ENCODE measurements at regions not wholly inside any gene's neighbourhood (a gene's known extent, or its start where the extent isn't known, plus 50 kb on each side); places are given as distances from the start of the nearest gene placed in this dataset.
A peak's percentile ranks its signal among the peaks of the same experiment; 100 is the strongest.

- no peak for TF ChIP-seq REST (IDR thresholded peaks at IDR 0.05; ENCODE audit: insufficient read depth in 1 of 2, low read depth in 2 of 2, low read length in 2 of 2)
- TF ChIP-seq FOXP2 (optimal IDR thresholded peaks at IDR 0.05; ENCODE audit: borderline replicate concordance, extremely low read depth, extremely low read length, insufficient read depth): peak; percentile 59
These were observed 671.2 kb downstream of the COL12A1 start for GRCh38 chr6:74534465-74535211.

DNA sequence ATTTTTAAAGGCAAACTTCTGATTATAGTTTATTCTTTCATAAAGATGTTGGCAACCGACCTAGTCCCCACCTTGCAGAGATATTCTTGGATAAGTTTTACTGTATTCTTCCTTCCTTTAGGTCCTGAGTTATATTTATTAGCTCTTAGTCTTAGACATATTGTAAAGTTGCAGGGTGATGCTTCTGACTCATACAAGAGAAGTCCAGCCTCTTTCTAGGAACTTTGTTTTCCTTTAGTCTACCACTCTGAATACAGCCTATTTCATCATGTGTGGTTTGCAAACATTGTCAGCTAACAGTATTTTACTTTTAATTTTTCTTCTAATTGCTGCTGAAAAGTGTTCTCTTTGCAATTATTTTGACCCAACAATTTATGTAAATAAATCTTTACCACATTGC lies 686.7 kb downstream of the COL12A1 start:
- no peak for TF ChIP-seq POLR2AphosphoS5 (IDR thresholded peaks at IDR 0.05; ENCODE audit: low read depth, low read length)
- TF ChIP-seq SIN3A (IDR thresholded peaks at IDR 0.05; ENCODE audit: borderline replicate concordance, insufficient read depth, low read length): no peak
- no peak for TF ChIP-seq FOXP2 (optimal IDR thresholded peaks at IDR 0.05; ENCODE audit: borderline replicate concordance, extremely low read depth, extremely low read length, insufficient read depth)

- TF ChIP-seq SIN3A (IDR thresholded peaks at IDR 0.05; ENCODE audit: borderline replicate concordance, insufficient read depth, low read length): no peak
- no peak for TF ChIP-seq FOXP2 (optimal IDR thresholded peaks at IDR 0.05; ENCODE audit: borderline replicate concordance, extremely low read depth, extremely low read length, insufficient read depth)
These were observed 687.8 kb downstream of the COL12A1 start for GRCh38 chr6:74518035-74518434.

DNA sequence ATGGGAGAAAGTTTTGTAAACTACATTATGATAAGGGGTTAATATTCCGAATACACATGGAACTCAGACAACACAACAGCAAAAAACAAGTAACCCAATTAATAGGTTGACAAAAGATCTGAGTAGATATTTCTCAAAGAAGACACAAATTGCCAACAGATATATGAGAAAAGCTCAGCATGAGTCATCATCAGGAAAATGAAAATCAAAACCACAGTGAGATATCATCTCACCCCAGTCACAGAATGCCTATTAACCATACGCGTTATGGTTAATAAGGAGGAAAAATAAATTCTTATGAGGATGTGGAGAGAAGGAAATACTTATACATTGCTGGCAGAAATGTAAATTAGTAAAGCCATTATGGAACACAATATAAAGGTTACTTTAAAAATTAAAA lies 695.0 kb downstream of the COL12A1 start:
- no peak for TF ChIP-seq POLR2AphosphoS5 (IDR thresholded peaks at IDR 0.05; ENCODE audit: low read depth, low read length)
- no peak for TF ChIP-seq FOXP2 (optimal IDR thresholded peaks at IDR 0.05; ENCODE audit: borderline replicate concordance, extremely low read depth, extremely low read length, insufficient read depth)
- no peak for TF ChIP-seq REST (IDR thresholded peaks at IDR 0.05; ENCODE audit: insufficient read depth in 1 of 2, low read depth in 2 of 2, low read length in 2 of 2)
- no peak for TF ChIP-seq SIN3A (IDR thresholded peaks at IDR 0.05; ENCODE audit: borderline replicate concordance, insufficient read depth, low read length)
- no peak for TF ChIP-seq TAF1 (IDR thresholded peaks at IDR 0.05; ENCODE audit: borderline replicate concordance, insufficient read depth, low read length)

- TF ChIP-seq FOXP2 (optimal IDR thresholded peaks at IDR 0.05; ENCODE audit: borderline replicate concordance, extremely low read depth, extremely low read length, insufficient read depth) (no peak), POLR2AphosphoS5 (IDR thresholded peaks at IDR 0.05; ENCODE audit: low read depth, low read length) (no peak), SIN3A (IDR thresholded peaks at IDR 0.05; ENCODE audit: borderline replicate concordance, insufficient read depth, low read length) (no peak), REST (IDR thresholded peaks at IDR 0.05; ENCODE audit: insufficient read depth in 1 of 2, low read depth in 2 of 2, low read length in 2 of 2) (no peak), TAF1 (IDR thresholded peaks at IDR 0.05; ENCODE audit: borderline replicate concordance, insufficient read depth, low read length) (no peak)
These were observed 698.2 kb downstream of the COL12A1 start for GRCh38 chr6:74507649-74508048.

DNA sequence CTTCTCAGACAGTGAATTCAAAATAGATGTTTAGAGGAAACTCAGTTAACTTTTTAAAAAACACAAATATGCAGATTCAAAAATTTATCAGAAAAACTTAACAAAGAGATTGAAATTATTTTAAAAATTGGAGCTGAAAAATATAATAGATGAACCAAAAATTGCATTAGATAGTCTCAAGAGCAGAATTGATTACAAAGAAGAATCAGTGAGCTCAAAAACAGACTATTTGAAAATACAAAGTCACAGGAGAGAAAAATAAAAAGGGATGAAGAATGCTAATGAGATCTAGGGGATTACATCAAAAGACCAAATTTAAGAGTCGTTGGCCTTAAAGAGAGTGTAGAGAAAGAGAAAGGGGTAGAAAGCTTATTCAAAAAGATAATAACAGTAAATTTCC lies 700.5 kb downstream of the COL12A1 start:
- TF ChIP-seq FOXP2 (optimal IDR thresholded peaks at IDR 0.05; ENCODE audit: borderline replicate concordance, extremely low read depth, extremely low read length, insufficient read depth) (no peak), POLR2AphosphoS5 (IDR thresholded peaks at IDR 0.05; ENCODE audit: low read depth, low read length) (no peak), TAF1 (IDR thresholded peaks at IDR 0.05; ENCODE audit: borderline replicate concordance, insufficient read depth, low read length) (no peak), SIN3A (IDR thresholded peaks at IDR 0.05; ENCODE audit: borderline replicate concordance, insufficient read depth, low read length) (no peak), REST (IDR thresholded peaks at IDR 0.05; ENCODE audit: insufficient read depth in 1 of 2, low read depth in 2 of 2, low read length in 2 of 2) (no peak)

Measured in PFSK-1 (cell line).